ENCODE measurements at regions not wholly inside any gene's neighbourhood (a gene's known extent, or its start where the extent isn't known, plus 50 kb on each side); places are given as distances from the start of the nearest gene placed in this dataset.

GRCh38 chr11:23398052-23398451 lies 537.8 kb upstream of the CCDC179 start:
- Mint-ChIP-seq H3K27ac (no peak overlapping the region), H3K36me3 (no peaks in the 10 kb centered on the region), H3K27me3 (no peaks in the 10 kb centered on the region), H3K4me1 (no peaks in the 10 kb centered on the region), H3K9me3 (peaks cover 3% of the 10 kb centered on the region), H3K4me3 (no peak overlapping the region)
- ATAC-seq: peak; percentile 21

GRCh38 chr11:23399995-23400394 lies 539.7 kb upstream of the CCDC179 start:
- H3K4me1 Mint-ChIP-seq: no peaks in the 10 kb centered on the region

GRCh38 chr11:23403210-23404185 lies 543.2 kb upstream of the CCDC179 start:
- peak; percentile 52 for ATAC-seq
- Mint-ChIP-seq H3K9me3 (peaks cover 3% of the 10 kb centered on the region), H3K4me3 (no peak overlapping the region), H3K4me1 (no peaks in the 10 kb centered on the region), H3K27ac (no peak overlapping the region), H3K36me3 (no peaks in the 10 kb centered on the region), H3K27me3 (no peaks in the 10 kb centered on the region)

More at GRCh38 chr11:23399995-23400394, 539.7 kb upstream of the CCDC179 start:
- Mint-ChIP-seq H3K4me3 (no peak overlapping the region), H3K27ac (no peak overlapping the region), H3K36me3 (no peaks in the 10 kb centered on the region), H3K27me3 (no peaks in the 10 kb centered on the region), H3K9me3 (peaks cover 3% of the 10 kb centered on the region)
- peak; percentile 28 for ATAC-seq

GRCh38 chr11:23404225-23405160 lies 544.2 kb upstream of the CCDC179 start:
- no peaks in the 10 kb centered on the region for H3K36me3 Mint-ChIP-seq
- H3K27ac Mint-ChIP-seq: no peak overlapping the region
- H3K27me3 Mint-ChIP-seq: no peaks in the 10 kb centered on the region
- H3K4me3 Mint-ChIP-seq: no peak overlapping the region
- peaks cover 11% of the 10 kb centered on the region for H3K9me3 Mint-ChIP-seq
- no peak for ATAC-seq
- H3K4me1 Mint-ChIP-seq: no peaks in the 10 kb centered on the region

GRCh38 chr11:23405350-23405937 lies 545.2 kb upstream of the CCDC179 start:
- ATAC-seq: no peak
- Mint-ChIP-seq H3K27ac (no peak overlapping the region), H3K9me3 (peaks cover 11% of the 10 kb centered on the region), H3K27me3 (no peaks in the 10 kb centered on the region), H3K36me3 (no peaks in the 10 kb centered on the region), H3K4me3 (no peak overlapping the region), H3K4me1 (no peaks in the 10 kb centered on the region)

- H3K9me3 Mint-ChIP-seq: peaks cover 17% of the 10 kb centered on the region
- no peaks in the 10 kb centered on the region for H3K27me3 Mint-ChIP-seq
- H3K4me3 Mint-ChIP-seq: no peak overlapping the region
- peak; percentile 24 for ATAC-seq
- no peak overlapping the region for H3K27ac Mint-ChIP-seq
- H3K36me3 Mint-ChIP-seq: no peaks in the 10 kb centered on the region
- no peaks in the 10 kb centered on the region for H3K4me1 Mint-ChIP-seq
Measured at GRCh38 chr11:23406131-23406819, 546.0 kb upstream of the CCDC179 start.

GRCh38 chr11:23413057-23413456 lies 552.8 kb upstream of the CCDC179 start:
- H3K27me3 Mint-ChIP-seq: no peaks in the 10 kb centered on the region
- H3K27ac Mint-ChIP-seq: no peak overlapping the region
- H3K36me3 Mint-ChIP-seq: no peaks in the 10 kb centered on the region
- no peaks in the 10 kb centered on the region for H3K4me1 Mint-ChIP-seq
- H3K9me3 Mint-ChIP-seq: peaks cover 17% of the 10 kb centered on the region
- no peak for ATAC-seq
- H3K4me3 Mint-ChIP-seq: no peak overlapping the region

GRCh38 chr11:23423104-23423503 lies 562.8 kb upstream of the CCDC179 start:
- Mint-ChIP-seq H3K36me3 (no peaks in the 10 kb centered on the region), H3K4me1 (no peaks in the 10 kb centered on the region), H3K4me3 (no peak overlapping the region), H3K9me3 (no peaks in the 10 kb centered on the region), H3K27me3 (no peaks in the 10 kb centered on the region), H3K27ac (no peak overlapping the region)
- ATAC-seq: no peak

GRCh38 chr11:23423656-23424055 lies 563.4 kb upstream of the CCDC179 start:
- H3K27me3 Mint-ChIP-seq: no peaks in the 10 kb centered on the region
- ATAC-seq: no peak
- H3K9me3 Mint-ChIP-seq: no peaks in the 10 kb centered on the region
- H3K4me1 Mint-ChIP-seq: no peaks in the 10 kb centered on the region
- H3K36me3 Mint-ChIP-seq: no peaks in the 10 kb centered on the region
- no peak overlapping the region for H3K27ac Mint-ChIP-seq
- no peak overlapping the region for H3K4me3 Mint-ChIP-seq

GRCh38 chr11:23425381-23425780 lies 565.1 kb upstream of the CCDC179 start:
- H3K27ac Mint-ChIP-seq: no peak overlapping the region
- H3K9me3 Mint-ChIP-seq: peaks cover 4% of the 10 kb centered on the region
- H3K4me1 Mint-ChIP-seq: no peaks in the 10 kb centered on the region
- no peaks in the 10 kb centered on the region for H3K36me3 Mint-ChIP-seq
- no peak for ATAC-seq
- no peak overlapping the region for H3K4me3 Mint-ChIP-seq
- no peaks in the 10 kb centered on the region for H3K27me3 Mint-ChIP-seq

- no peaks in the 10 kb centered on the region for H3K36me3 Mint-ChIP-seq
- ATAC-seq: no peak
Measured at GRCh38 chr11:23429569-23429968, 569.3 kb upstream of the CCDC179 start.

GRCh38 chr11:23453522-23453921 lies 593.2 kb upstream of the CCDC179 start:
- H3K27me3 Mint-ChIP-seq: no peaks in the 10 kb centered on the region
- no peak overlapping the region for H3K4me3 Mint-ChIP-seq
- H3K4me1 Mint-ChIP-seq: no peaks in the 10 kb centered on the region
- H3K27ac Mint-ChIP-seq: no peak overlapping the region
- peaks cover 8% of the 10 kb centered on the region for H3K9me3 Mint-ChIP-seq
- ATAC-seq: no peak
- no peaks in the 10 kb centered on the region for H3K36me3 Mint-ChIP-seq

More at GRCh38 chr11:23429569-23429968, 569.3 kb upstream of the CCDC179 start:
- Mint-ChIP-seq H3K4me3 (no peak overlapping the region), H3K4me1 (no peaks in the 10 kb centered on the region), H3K27ac (no peak overlapping the region), H3K9me3 (peaks cover 4% of the 10 kb centered on the region), H3K27me3 (no peaks in the 10 kb centered on the region)

- H3K27ac Mint-ChIP-seq: no peak overlapping the region
- no peaks in the 10 kb centered on the region for H3K4me1 Mint-ChIP-seq
Measured at GRCh38 chr11:23455321-23455891, 595.1 kb upstream of the CCDC179 start.

GRCh38 chr11:23457641-23458040 lies 597.4 kb upstream of the CCDC179 start:
- Mint-ChIP-seq H3K4me1 (no peaks in the 10 kb centered on the region), H3K27me3 (no peaks in the 10 kb centered on the region), H3K4me3 (no peak overlapping the region), H3K36me3 (no peaks in the 10 kb centered on the region), H3K9me3 (peaks cover 3% of the 10 kb centered on the region), H3K27ac (no peak overlapping the region)
- no peak for ATAC-seq

More at GRCh38 chr11:23455321-23455891, 595.1 kb upstream of the CCDC179 start:
- no peak overlapping the region for H3K4me3 Mint-ChIP-seq
- H3K9me3 Mint-ChIP-seq: peaks cover 5% of the 10 kb centered on the region
- ATAC-seq: no peak
- H3K36me3 Mint-ChIP-seq: no peaks in the 10 kb centered on the region
- no peaks in the 10 kb centered on the region for H3K27me3 Mint-ChIP-seq
